ENCODE measurements at regions not wholly inside any gene's neighbourhood (a gene's known extent, or its start where the extent isn't known, plus 50 kb on each side); places are given as distances from the start of the nearest gene placed in this dataset.

DNA sequence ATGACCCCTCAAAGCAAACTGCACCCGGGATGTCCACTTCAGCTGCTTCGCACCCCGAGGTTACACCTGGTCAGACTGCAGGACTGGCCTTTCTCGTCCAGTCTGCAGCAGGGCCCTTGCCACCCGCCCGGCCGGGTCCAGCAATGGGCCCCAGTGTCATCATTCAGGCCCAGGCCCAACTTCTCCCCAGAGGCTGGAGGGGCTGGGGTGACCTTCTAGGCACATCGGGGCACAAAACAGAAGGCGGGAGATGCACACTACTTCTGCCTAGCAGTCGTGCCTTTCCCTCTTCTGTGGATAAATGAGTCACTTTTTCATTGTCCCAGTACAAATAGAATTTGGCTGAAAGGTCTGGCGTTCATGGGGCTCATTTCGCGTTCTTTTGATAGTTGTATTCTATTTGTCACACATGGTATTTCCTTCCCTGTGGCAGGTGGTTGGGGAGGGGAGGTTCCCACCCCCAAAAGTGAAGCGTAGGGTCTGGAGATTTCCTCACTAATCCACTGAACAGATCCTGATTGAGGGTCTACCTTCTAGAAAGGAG, 56.9 kb upstream of the ID2 start:
- no peak for TF ChIP-seq POLR2A (IDR thresholded peaks at IDR 0.05)
- TF ChIP-seq, protein P1, sequence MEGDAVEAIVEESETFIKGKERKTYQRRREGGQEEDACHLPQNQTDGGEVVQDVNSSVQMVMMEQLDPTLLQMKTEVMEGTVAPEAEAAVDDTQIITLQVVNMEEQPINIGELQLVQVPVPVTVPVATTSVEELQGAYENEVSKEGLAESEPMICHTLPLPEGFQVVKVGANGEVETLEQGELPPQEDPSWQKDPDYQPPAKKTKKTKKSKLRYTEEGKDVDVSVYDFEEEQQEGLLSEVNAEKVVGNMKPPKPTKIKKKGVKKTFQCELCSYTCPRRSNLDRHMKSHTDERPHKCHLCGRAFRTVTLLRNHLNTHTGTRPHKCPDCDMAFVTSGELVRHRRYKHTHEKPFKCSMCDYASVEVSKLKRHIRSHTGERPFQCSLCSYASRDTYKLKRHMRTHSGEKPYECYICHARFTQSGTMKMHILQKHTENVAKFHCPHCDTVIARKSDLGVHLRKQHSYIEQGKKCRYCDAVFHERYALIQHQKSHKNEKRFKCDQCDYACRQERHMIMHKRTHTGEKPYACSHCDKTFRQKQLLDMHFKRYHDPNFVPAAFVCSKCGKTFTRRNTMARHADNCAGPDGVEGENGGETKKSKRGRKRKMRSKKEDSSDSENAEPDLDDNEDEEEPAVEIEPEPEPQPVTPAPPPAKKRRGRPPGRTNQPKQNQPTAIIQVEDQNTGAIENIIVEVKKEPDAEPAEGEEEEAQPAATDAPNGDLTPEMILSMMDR (IDR thresholded peaks at IDR 0.05), result no peak

All from heart left ventricle (tissue), 13 donors.